ENCODE measurements at regions not wholly inside any gene's neighbourhood (a gene's known extent, or its start where the extent isn't known, plus 50 kb on each side); places are given as distances from the start of the nearest gene placed in this dataset.

DNA sequence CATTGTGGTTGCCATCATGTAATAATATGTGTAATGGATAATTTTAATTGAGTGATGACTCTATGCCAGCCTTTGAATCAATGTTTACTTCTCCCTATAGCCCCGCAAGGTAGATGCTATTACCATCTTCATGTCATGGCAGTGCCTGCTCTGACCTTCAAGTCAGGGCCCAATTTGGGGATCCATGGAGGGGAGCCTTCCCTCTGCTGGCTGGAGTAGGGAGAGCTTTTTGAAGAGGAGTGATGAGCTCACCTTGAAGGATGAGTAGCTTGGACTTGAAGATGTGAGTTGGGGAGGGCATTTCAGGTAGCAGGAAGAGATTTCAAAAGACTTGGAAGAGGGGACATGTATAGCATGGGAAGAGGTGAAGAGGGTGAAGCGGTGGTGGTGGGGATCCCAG lies 189.2 kb downstream of the FOXD2 start:
- TF ChIP-seq CTCF (IDR thresholded peaks at IDR 0.05; ENCODE audit: low read length) = no peak
- no peak for TF ChIP-seq EZH2 (IDR thresholded peaks at IDR 0.05; ENCODE audit: borderline replicate concordance, low read length)

Data from OCI-LY1 (cell line).